Neural cell (in vitro differentiated cells): ENCODE measurements at regions not wholly inside any gene's neighbourhood (a gene's known extent, or its start where the extent isn't known, plus 50 kb on each side); places are given as distances from the start of the nearest gene placed in this dataset.

Experiments used
- H2AFZ ChIP-seq: fragments of 200-600, 300-800 bp; sonication (generic), shearing (Covaris generic); 2 replicates; pipeline ENCODE4 v1.6.0; 2014; ENCODE audit warnings: low read depth, mild to moderate bottlenecking, antibody characterized with exemption, low read length, moderate library complexity
- H3F3A ChIP-seq: fragments of 200-600 bp; shearing (Covaris generic); 2 replicates; pipeline ENCODE4 v1.6.1; 2016; ENCODE audit warnings: mild to moderate bottlenecking, moderate library complexity, mixed read lengths, antibody characterized with exemption, low read length; ENCODE audit not compliant: insufficient read depth, poor library complexity, severe bottlenecking
- H3K27ac ChIP-seq: fragments of 200-600, 300-800 bp; sonication (generic), shearing (Covaris generic); 2 replicates; pipeline ENCODE4 v1.5.1; 2014; ENCODE audit warnings: mild to moderate bottlenecking, low read length, moderate library complexity
- H3K27me3 ChIP-seq: fragments of 300-800, 200-600 bp; sonication (generic), shearing (Covaris generic); 2 replicates; pipeline ENCODE4 v1.6.0; 2014; ENCODE audit warnings: mild to moderate bottlenecking, low read depth, low read length, moderate library complexity; ENCODE audit not compliant: insufficient read depth
- H3K36me3 ChIP-seq: fragments of 300-800, 200-600 bp; sonication (generic), shearing (Covaris generic); 2 replicates; pipeline ENCODE4 v1.5.1; 2014; ENCODE audit warnings: mild to moderate bottlenecking, antibody characterized with exemption, low read length, moderate library complexity; ENCODE audit not compliant: insufficient read depth
- H3K4me2 ChIP-seq: fragments of 300-800, 200-600 bp; sonication (generic), shearing (Covaris generic); 2 replicates; pipeline ENCODE4 v1.6.0; 2014; ENCODE audit warnings: mild to moderate bottlenecking, low read length
- H3K4me3 ChIP-seq: fragments of 300-800, 200-600 bp; sonication (generic), shearing (Covaris generic); 2 replicates; pipeline ENCODE4 v1.5.1; 2014; ENCODE audit warnings: mild to moderate bottlenecking, low read length, moderate library complexity
- H3K79me2 ChIP-seq: fragments of 200-600 bp; shearing (Covaris generic); replicated peaks from 2 replicates; pipeline ENCODE4 v1.6.0; 2014; ENCODE audit warnings: mild to moderate bottlenecking, low read length, moderate library complexity; ENCODE audit not compliant: insufficient read depth
- H3K9ac ChIP-seq: fragments of 300-800, 200-600 bp; sonication (generic), shearing (Covaris generic); 2 replicates; pipeline ENCODE4 v1.6.1; 2016; ENCODE audit warnings: mild to moderate bottlenecking, low read length, mixed read lengths
- H3K9me2 ChIP-seq: fragments of 200-600 bp; shearing (Covaris generic); 2 replicates; pipeline ENCODE4 v1.6.1; 2016; ENCODE audit warnings: mild to moderate bottlenecking, low read length, mixed read lengths; ENCODE audit not compliant: insufficient read depth
- H3K9me3 ChIP-seq: fragments of 200-600, 300-800 bp; sonication (generic), shearing (Covaris generic); 2 replicates; pipeline ENCODE4 v1.6.1; 2016; ENCODE audit warnings: mild to moderate bottlenecking, mixed run types, low read length, moderate library complexity, mixed read lengths
- H4K20me1 ChIP-seq: fragments of 200-600 bp; shearing (Covaris generic); 2 replicates; pipeline ENCODE4 v1.6.1; 2016; ENCODE audit warnings: mild to moderate bottlenecking, mixed run types; ENCODE audit not compliant: insufficient read depth
- CTCF ChIP-seq: fragments of 450-650 bp; IDR thresholded peaks from 2 replicates; pipeline ENCODE4 v1.5.1; 2014; ENCODE audit warnings: antibody characterized with exemption, mild to moderate bottlenecking, moderate library complexity; ENCODE audit not compliant: poor library complexity, severe bottlenecking
- EP300 ChIP-seq: fragments of 450-650 bp; conservative IDR thresholded peaks from 2 replicates; pipeline ENCODE4 v1.6.1; 2014; ENCODE audit warnings: antibody characterized with exemption, mild to moderate bottlenecking, moderate library complexity; ENCODE audit not compliant: poor library complexity, severe bottlenecking
- EZH2 ChIP-seq: fragments of 200-600, 300-800 bp; shearing (Covaris generic), sonication (generic); IDR thresholded peaks from 2 replicates; pipeline ENCODE4 v1.6.1; 2014; ENCODE audit warnings: antibody characterized with exemption, low read length, borderline replicate concordance, mild to moderate bottlenecking; ENCODE audit not compliant: insufficient read depth, poor library complexity, severe bottlenecking
- MXI1 ChIP-seq: fragments of 450-650 bp; conservative IDR thresholded peaks from 2 replicates; pipeline ENCODE4 v1.6.1; 2014; ENCODE audit warnings: antibody characterized with exemption, mild to moderate bottlenecking; ENCODE audit not compliant: poor library complexity, severe bottlenecking
- POLR2AphosphoS5 ChIP-seq: IDR thresholded peaks from 2 replicates; pipeline ENCODE4 v1.6.1; 2012
- RAD21 ChIP-seq: fragments of 450-650 bp; conservative IDR thresholded peaks from 2 replicates; pipeline ENCODE4 v1.6.1; 2014; ENCODE audit warnings: antibody characterized with exemption, mild to moderate bottlenecking, moderate library complexity
- REST ChIP-seq: IDR thresholded peaks from 2 replicates; pipeline ENCODE4 v1.6.1; 2012; ENCODE audit warnings: borderline replicate concordance
- SMC3 ChIP-seq: fragments of 450-650 bp; conservative IDR thresholded peaks from 2 replicates; pipeline ENCODE4 v1.6.1; 2014; ENCODE audit warnings: antibody characterized with exemption, mild to moderate bottlenecking, moderate library complexity; ENCODE audit not compliant: poor library complexity
- TAF1 ChIP-seq: IDR thresholded peaks from 2 replicates; pipeline ENCODE4 v1.6.1; 2012; ENCODE audit warnings: low read depth

- H3K27ac ChIP-seq: peak overlapping the region; percentile 8
- H3K9ac ChIP-seq: peak overlapping the region; percentile 47
- H3K79me2 ChIP-seq: peaks cover 31% of the 10 kb centered on the region
- peak overlapping the region; percentile 66 for H2AFZ ChIP-seq
- peaks cover 21% of the 10 kb centered on the region for H3K27me3 ChIP-seq
- H3K4me2 ChIP-seq: peak overlapping the region; percentile 87
- no peaks in the 10 kb centered on the region for H3K36me3 ChIP-seq
- no peaks in the 10 kb centered on the region for H4K20me1 ChIP-seq
- H3K9me3 ChIP-seq: no peaks in the 10 kb centered on the region
- H3K4me3 ChIP-seq: peak overlapping the region; percentile 79
- peaks cover 14% of the 10 kb centered on the region for H3F3A ChIP-seq
- TF ChIP-seq REST (peak; percentile 55), CTCF (peak; percentile 67), RAD21 (peak; percentile 33), MXI1 (peak; percentile 94), SMC3 (peak; percentile 23), EZH2 (no peak), POLR2AphosphoS5 (peak; percentile 60), TAF1 (peak; percentile 59), EP300 (peak; percentile 47)
- no peaks in the 10 kb centered on the region for H3K9me2 ChIP-seq
These were observed 66.6 kb downstream of the KCNRG start for GRCh38 chr13:50081679-50082425.

GRCh38 chr13:50082426-50083281, 67.4 kb downstream of the KCNRG start:
- peaks cover 23% of the 10 kb centered on the region for H3K79me2 ChIP-seq

More at GRCh38 chr13:50082426-50083281, 67.4 kb downstream of the KCNRG start:
- H3K27me3 ChIP-seq: peaks cover 21% of the 10 kb centered on the region
- H3K9ac ChIP-seq: peak overlapping the region; percentile 34
- no peaks in the 10 kb centered on the region for H3K36me3 ChIP-seq
- H3K27ac ChIP-seq: peak overlapping the region; percentile 8
- H3K9me3 ChIP-seq: no peaks in the 10 kb centered on the region
- peak overlapping the region; percentile 66 for H2AFZ ChIP-seq
- no peaks in the 10 kb centered on the region for H4K20me1 ChIP-seq
- TF ChIP-seq EZH2 (no peak), POLR2AphosphoS5 (no peak), MXI1 (peak; percentile 86), REST (no peak), SMC3 (no peak)
- H3K4me2 ChIP-seq: peak overlapping the region; percentile 80
- H3K9me2 ChIP-seq: no peaks in the 10 kb centered on the region
- peak overlapping the region; percentile 79 for H3K4me3 ChIP-seq
- peaks cover 14% of the 10 kb centered on the region for H3F3A ChIP-seq
